ENCODE measurements at regions not wholly inside any gene's neighbourhood (a gene's known extent, or its start where the extent isn't known, plus 50 kb on each side); places are given as distances from the start of the nearest gene placed in this dataset.

DNA sequence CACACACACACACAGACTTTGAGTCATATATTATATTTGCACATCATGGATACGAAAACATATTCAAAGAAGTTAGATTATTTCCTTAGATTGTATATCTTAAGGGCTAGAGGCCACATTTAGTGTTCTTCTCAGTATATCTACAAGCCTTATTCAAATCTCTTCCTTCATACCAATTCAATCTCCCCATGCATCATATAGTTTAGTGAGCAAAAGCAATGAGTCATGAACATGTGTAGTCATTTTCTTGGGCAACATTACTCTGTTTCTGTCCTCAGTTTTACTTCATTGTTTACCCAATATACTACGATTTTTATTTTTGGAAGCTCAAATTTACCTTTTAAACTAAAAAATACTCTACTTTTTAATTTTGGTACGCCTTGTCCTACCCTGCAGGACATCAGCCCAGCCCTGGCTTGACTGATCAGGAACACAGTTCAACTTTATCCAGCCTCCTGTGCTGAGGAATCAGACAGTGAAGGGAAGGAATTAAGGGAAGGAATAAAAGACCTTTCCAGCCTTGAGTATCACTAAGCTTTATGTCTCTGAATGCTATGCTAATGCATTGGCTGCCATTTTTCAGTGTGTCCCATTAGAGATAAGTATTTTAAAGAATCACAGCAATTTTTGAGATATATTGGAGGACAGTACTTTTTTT is 101.7 kb upstream of the FST start:
- H3K27ac ChIP-seq = no peak overlapping the region
- H3K27me3 ChIP-seq = no peaks in the 10 kb centered on the region
- no peaks in the 10 kb centered on the region for H3K4me1 ChIP-seq
- intact Hi-C loops (cut with DNase I) = no loop called here
- H3K4me3 ChIP-seq = no peak overlapping the region
- no peak for DNase-seq (ENCODE audit: low spot score in 2 of 2)
- H3K9me3 ChIP-seq = no peaks in the 10 kb centered on the region
- TF ChIP-seq, protein P1, sequence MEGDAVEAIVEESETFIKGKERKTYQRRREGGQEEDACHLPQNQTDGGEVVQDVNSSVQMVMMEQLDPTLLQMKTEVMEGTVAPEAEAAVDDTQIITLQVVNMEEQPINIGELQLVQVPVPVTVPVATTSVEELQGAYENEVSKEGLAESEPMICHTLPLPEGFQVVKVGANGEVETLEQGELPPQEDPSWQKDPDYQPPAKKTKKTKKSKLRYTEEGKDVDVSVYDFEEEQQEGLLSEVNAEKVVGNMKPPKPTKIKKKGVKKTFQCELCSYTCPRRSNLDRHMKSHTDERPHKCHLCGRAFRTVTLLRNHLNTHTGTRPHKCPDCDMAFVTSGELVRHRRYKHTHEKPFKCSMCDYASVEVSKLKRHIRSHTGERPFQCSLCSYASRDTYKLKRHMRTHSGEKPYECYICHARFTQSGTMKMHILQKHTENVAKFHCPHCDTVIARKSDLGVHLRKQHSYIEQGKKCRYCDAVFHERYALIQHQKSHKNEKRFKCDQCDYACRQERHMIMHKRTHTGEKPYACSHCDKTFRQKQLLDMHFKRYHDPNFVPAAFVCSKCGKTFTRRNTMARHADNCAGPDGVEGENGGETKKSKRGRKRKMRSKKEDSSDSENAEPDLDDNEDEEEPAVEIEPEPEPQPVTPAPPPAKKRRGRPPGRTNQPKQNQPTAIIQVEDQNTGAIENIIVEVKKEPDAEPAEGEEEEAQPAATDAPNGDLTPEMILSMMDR (IDR thresholded peaks at IDR 0.05) = no peak
- H3K36me3 ChIP-seq = no peaks in the 10 kb centered on the region

DNA sequence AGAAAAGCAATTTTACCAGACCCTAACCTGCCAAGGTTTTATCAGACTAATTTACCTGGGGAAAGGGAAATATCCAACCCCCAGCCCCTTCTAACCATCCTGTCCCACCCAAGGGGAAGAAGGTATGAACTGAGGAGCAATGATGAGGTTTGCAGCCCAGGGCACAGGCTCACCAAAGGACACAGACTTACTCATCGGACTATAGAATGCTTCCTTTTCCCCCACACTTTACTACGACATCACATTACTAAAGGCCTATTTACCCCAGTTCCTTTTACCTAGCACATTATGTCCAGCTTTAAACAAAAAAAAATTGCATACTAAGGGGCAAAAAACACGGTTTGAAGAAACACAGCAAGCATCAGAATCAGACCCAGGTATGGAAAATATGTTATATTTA is 94.1 kb upstream of the FST start:
- H3K27me3 ChIP-seq = no peaks in the 10 kb centered on the region
- TF ChIP-seq, protein P1 (IDR thresholded peaks at IDR 0.05) = no peak
- H3K4me1 ChIP-seq = no peaks in the 10 kb centered on the region
- intact Hi-C loops (cut with DNase I) = no loop called here
- DNase-seq (ENCODE audit: low spot score in 2 of 2) = no peak
- no peak overlapping the region for H3K4me3 ChIP-seq
- no peaks in the 10 kb centered on the region for H3K36me3 ChIP-seq
- H3K9me3 ChIP-seq = peaks cover 0 to 20% of the 10 kb centered on the region in 2 donors
- no peak overlapping the region for H3K27ac ChIP-seq

DNA sequence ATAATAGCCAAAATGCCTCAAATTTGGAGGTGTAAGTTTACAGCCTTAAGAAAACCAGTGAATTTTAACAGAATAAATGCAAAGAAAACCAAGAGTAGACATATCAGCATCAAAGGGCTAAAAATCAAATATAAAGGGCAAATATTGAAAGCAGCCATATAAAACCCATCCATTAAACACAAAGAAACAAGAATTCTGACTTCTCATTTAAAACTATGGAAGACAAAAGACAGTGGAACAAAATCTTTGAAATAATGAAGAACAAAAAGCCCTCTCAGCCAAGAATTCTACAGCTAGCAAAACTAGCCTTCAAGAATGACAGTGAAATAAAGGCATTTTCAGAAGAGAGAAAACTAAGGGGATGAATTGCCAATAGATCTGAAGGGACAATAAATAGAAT is 91.3 kb upstream of the FST start:
- H3K27ac ChIP-seq = no peak overlapping the region
- no peak for DNase-seq (ENCODE audit: low spot score in 2 of 2)
- peaks cover 0 to 20% of the 10 kb centered on the region in 2 donors for H3K9me3 ChIP-seq
- H3K4me1 ChIP-seq = no peaks in the 10 kb centered on the region
- H3K27me3 ChIP-seq = no peaks in the 10 kb centered on the region
- intact Hi-C loops (cut with DNase I) = no loop called here
- no peak overlapping the region for H3K4me3 ChIP-seq
- no peaks in the 10 kb centered on the region for H3K36me3 ChIP-seq
- TF ChIP-seq, protein P1 (IDR thresholded peaks at IDR 0.05) = no peak

DNA sequence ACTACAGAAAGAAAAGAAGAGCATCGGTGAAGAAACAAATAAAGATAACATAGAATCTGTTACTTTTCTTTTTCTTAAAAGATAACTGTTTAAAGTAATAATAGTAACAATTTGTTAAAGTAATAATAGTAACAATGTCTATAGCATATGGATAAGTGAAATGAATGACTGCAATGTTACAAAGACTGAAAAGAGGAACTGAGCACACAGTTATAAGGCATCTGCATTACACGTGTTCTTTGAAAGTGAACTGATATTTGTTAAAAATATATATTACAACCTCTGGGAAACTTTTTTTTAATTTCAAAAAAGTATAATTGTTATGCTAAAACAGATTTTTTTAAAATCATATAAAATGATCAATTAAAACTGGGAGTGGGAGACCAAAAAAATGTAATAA is 88.4 kb upstream of the FST start:
- Histone ChIP-seq H3K4me1 (no peaks in the 10 kb centered on the region), H3K4me3 (no peak overlapping the region), H3K36me3 (no peaks in the 10 kb centered on the region), H3K9me3 (peaks cover 0 to 20% of the 10 kb centered on the region in 2 donors), H3K27ac (no peak overlapping the region), H3K27me3 (no peaks in the 10 kb centered on the region)
- TF ChIP-seq, protein P1 (IDR thresholded peaks at IDR 0.05) = no peak
- intact Hi-C loops (cut with DNase I) = no loop called here
- no peak for DNase-seq (ENCODE audit: low spot score in 2 of 2)

DNA sequence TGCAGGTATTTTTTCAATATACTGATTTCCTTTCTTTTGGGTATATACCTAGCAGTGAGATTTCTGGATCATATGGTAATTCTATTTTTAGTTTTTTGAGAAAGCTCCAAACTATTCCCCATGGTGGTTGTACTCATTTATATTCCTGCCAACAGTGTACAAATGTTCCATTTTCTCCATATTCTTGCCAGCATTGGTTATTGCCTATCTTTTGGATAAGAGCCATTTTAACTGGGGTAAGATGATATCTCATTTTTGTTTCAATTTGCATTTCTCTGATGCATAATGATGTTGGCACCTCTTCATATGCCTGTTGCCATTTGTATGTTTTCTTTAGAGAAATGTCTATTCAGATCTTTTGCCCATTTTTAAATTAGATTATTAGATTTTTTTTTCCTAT is 85.6 kb upstream of the FST start:
- no peaks in the 10 kb centered on the region for H3K27me3 ChIP-seq
- intact Hi-C loops (cut with DNase I) = no loop called here
- H3K9me3 ChIP-seq = peaks cover 0 to 8% of the 10 kb centered on the region in 2 donors
- TF ChIP-seq, protein P1 (IDR thresholded peaks at IDR 0.05) = no peak
- no peak overlapping the region for H3K27ac ChIP-seq
- no peak overlapping the region for H3K4me3 ChIP-seq
- H3K36me3 ChIP-seq = no peaks in the 10 kb centered on the region
- H3K4me1 ChIP-seq = peaks cover 0 to 5% of the 10 kb centered on the region in 2 donors
- DNase-seq (ENCODE audit: low spot score in 2 of 2) = no peak
